ENCODE measurements at regions not wholly inside any gene's neighbourhood (a gene's known extent, or its start where the extent isn't known, plus 50 kb on each side); places are given as distances from the start of the nearest gene placed in this dataset.
"Not testable (repeated sequence)": the region's sequence is repeated elsewhere in the genome, so short reads cannot be mapped to it uniquely, and the experiment has no call there.

DNA sequence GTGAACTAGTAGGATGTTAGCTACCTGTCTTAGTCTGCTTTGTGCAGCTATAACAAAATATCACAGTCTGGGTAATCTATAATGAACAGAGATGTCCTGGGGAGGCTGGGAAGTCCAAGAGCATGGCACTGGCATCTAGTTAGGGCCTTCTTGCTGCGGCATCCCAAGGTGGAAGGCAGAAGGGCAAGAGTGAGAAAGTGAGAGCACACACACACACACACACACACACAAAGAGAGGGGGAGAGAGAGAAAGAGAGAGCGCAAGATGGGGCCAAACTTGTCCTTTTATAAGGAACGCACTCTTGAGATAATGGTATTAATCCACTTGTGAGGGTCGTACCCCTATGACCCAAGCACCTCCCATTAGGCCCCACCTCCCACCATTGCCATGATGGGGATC is 4423.6 kb upstream of the TPTE start:
- H3K4me3 ChIP-seq, H3K36me3 ChIP-seq, H3K27me3 ChIP-seq, DNase-seq, H3K4me1 ChIP-seq, H3K9me3 ChIP-seq: not testable (repeated sequence)
- peak overlapping the region in 2 of 4 donors; percentile 42 to 77 for H3K27ac ChIP-seq

DNA sequence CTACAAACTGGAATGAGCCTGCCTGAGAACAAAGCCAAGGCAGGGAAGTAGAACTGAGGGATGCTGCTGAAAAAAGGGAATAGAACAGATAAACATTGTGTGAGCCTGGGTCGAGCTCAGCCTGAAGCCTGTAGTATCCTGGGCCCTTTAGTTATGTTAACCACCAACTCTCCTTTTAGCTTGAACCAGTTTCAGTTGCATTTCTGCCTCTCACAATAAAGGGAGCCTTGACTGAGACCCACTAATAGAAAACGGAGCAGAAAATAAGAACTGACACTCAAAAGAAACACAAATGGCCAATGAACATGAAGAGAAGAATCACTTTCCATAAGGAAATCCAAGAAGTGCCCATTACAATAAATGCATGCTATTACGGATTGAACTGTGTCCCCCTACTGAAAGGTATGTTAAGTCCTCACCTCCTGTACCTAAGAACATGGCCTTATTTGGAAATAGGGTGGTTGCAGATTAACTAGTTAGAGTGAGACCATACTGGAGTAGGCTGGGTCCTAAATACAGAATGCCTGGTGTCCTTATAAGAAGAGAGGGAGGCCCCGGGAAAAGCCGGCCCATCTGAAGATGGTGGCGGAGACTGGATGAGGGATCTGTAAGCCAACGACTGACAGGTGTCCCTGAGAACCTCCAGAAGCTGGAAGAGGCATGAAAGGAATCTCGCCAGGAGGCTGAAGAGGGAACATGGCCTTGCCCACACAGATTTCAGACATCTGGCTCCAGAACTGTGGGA is 4423.0 kb upstream of the TPTE start:
- DNase-seq: peak in 1 of 3 donors; percentile 46
- peak overlapping the region in 1 of 4 donors; percentile 77 for H3K27ac ChIP-seq

DNA sequence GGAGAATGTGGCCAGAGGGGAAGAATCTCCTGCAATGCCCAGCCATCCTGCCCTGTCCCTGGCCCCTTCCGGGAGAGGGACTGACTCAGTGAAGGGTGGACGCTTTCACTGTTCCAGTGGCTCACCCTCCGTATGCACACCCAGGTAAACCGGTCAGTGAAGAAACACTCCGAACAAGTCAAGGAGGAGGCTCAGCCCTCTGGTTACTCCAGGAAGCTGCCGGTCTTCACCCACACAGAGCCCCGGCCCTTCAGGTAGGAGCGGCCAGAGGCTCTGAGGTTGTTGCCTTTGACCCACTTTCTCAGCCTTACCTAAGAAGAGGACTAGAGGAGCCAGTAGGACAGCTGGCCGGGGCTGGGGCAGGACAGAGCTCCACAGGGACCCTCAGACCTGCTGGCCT is 4419.8 kb upstream of the TPTE start:
- not testable (repeated sequence) for H3K36me3 ChIP-seq

More for the DNA sequence above, 4423.0 kb upstream of the TPTE start:
- not testable (repeated sequence) for H3K27me3 ChIP-seq, H3K4me3 ChIP-seq, H3K36me3 ChIP-seq, H3K4me1 ChIP-seq, H3K9me3 ChIP-seq
- TF ChIP-seq, protein P1, sequence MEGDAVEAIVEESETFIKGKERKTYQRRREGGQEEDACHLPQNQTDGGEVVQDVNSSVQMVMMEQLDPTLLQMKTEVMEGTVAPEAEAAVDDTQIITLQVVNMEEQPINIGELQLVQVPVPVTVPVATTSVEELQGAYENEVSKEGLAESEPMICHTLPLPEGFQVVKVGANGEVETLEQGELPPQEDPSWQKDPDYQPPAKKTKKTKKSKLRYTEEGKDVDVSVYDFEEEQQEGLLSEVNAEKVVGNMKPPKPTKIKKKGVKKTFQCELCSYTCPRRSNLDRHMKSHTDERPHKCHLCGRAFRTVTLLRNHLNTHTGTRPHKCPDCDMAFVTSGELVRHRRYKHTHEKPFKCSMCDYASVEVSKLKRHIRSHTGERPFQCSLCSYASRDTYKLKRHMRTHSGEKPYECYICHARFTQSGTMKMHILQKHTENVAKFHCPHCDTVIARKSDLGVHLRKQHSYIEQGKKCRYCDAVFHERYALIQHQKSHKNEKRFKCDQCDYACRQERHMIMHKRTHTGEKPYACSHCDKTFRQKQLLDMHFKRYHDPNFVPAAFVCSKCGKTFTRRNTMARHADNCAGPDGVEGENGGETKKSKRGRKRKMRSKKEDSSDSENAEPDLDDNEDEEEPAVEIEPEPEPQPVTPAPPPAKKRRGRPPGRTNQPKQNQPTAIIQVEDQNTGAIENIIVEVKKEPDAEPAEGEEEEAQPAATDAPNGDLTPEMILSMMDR (IDR thresholded peaks at IDR 0.05): peak in 1 of 6 experiments; percentile 18

DNA sequence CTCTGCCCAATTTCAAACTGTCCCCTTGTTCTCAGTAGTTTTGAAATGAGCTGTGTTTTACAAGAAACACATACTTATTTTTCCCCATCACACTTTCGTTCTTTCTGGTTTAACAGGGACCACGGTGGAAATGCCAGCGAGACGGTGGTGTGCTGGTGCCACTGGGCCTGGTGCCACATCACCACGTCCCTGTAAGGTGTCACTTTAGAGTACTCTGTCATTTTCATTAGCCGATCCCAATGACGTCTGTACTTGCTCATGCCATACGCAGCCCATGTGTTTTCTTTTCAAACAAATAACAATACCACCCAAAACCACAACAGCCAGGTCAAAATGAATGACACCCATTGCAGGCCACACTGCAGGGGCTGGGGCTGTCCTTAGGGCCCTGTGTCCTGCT is 4416.8 kb upstream of the TPTE start:
- not testable (repeated sequence) for H3K4me3 ChIP-seq, H3K4me1 ChIP-seq, DNase-seq, H3K27me3 ChIP-seq, H3K36me3 ChIP-seq, H3K9me3 ChIP-seq, H3K27ac ChIP-seq

More for the DNA sequence above, 4419.8 kb upstream of the TPTE start:
- not testable (repeated sequence) for H3K27me3 ChIP-seq, H3K4me1 ChIP-seq, H3K27ac ChIP-seq, H3K4me3 ChIP-seq, H3K9me3 ChIP-seq, DNase-seq

DNA sequence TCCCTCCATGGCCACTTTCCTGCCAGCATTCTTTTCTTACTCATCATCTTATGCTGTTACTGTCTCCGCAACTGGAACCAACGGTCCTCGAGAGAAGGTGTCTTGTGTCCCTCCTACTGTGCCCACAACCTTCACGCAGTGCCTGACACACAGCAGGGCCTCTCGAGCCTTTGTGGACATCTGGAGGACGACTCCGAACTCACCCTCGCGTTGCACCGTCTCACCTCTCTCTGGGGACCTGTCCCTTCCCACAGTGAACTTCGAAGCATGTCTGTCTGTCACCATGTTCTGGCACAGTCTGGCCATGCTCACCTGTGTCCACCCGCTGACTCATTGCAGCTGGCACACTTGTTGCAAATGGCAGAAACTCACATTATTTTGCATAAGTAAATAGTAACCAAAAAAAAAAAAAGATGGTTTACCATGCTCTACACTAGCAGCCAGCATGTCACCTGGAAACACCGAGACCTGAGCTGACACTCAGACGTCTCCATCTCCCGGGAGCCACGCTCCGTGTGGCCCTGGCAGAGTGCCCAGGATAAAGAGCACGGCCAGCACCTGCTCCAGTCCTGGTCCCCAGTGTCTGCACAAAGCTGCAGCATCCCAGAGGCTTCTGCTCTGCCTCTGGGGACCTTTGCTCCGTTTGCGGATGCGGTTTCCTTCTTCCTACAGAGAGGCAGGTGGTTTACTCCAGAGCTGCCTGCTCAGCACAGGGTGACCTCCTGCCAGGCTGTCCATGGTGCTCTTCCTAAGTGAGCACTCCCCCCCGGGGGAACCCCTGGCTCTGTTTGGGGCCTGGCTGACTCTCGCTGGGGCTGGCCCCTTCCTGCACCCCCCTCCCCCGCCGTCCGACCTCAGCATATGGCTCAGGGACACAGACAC is 4414.5 kb upstream of the TPTE start:
- not testable (repeated sequence) for H3K4me3 ChIP-seq, H3K36me3 ChIP-seq, H3K4me1 ChIP-seq, H3K27ac ChIP-seq, H3K27me3 ChIP-seq, H3K9me3 ChIP-seq
- DNase-seq: peak in 2 of 3 donors; percentile 15 to 45

DNA sequence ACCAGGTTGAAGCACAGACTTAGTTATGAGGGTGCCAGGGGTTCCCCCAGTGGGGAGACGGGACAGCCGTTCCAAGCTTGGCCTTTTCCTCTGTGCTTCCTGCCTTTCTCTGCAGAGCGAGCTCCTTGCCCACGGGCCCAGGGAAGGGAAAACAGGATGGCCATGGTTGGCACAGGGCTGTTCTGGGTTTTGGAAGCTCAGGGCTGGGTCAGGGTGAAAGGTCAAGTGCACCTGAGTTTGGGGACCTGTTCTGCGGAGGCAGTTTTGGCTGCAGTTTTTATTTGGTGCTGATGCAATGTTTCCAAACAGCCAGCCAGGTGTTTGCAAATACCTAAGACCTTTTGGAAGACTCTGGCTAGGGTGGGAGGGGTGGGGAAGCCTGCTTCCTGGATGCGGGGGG is 4412.5 kb upstream of the TPTE start:
- H3K4me1 ChIP-seq, DNase-seq, H3K36me3 ChIP-seq: not testable (repeated sequence)

DNA sequence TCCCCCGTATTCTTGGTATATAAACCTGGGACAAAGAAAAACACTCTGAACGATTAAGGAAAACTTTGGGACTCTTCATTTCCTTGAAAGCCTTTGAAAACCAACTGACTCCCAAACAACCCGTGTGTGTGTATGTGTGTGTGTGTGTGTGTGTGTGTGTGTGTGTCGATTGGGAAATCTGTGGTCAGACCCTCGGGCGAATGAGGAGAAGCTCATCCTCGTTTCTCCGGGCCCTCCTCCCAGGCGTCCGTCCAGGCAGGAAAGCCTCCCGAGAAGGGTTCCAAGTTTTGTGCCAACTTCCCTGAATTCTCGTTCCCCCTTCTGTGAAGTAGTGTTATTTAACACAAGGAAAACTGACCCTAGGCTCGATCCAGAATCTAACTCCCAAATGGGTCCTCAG is 4411.6 kb upstream of the TPTE start:
- H3K27ac ChIP-seq, H3K27me3 ChIP-seq, H3K4me3 ChIP-seq, H3K4me1 ChIP-seq, H3K9me3 ChIP-seq, H3K36me3 ChIP-seq: not testable (repeated sequence)
- DNase-seq: peak; percentile 15 to 59 (median 16)

More for the DNA sequence above, 4412.5 kb upstream of the TPTE start:
- H3K27ac ChIP-seq, H3K4me3 ChIP-seq, H3K27me3 ChIP-seq, H3K9me3 ChIP-seq: not testable (repeated sequence)

DNA sequence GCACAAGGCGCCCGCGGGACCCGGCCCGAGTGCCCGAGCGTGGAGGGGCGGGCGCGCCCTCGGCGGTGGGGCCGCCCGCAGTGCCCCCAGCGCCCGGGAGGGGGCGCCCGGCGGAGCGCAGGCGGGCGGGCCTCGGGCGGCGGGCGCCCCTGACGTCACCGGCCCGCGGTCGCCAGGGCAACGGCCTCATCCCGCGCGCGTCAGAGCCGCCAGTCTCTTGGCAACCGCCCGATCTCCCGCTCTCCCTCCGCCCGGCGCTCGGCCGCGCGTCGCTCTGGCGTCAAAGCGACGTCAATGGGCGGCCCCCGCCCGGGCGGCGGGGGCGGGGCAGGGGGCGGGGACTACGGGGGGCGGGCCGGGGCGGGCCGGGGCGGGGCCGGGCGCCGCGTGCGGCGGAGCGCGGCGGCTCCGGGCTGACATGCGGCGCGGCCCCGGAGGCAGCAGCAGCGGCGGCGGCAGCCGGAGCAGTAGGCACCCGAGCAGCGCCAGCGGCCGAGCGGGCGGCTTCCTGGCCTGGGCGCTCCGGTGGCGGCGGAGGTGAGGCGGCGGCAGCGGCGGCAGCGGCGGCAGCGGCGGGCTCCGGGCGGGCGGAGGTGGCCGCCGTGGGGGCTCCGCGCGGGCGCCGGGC is 4410.6 kb upstream of the TPTE start:
- DNase-seq, H3K27me3 ChIP-seq, H3K9me3 ChIP-seq, H3K27ac ChIP-seq, H3K4me1 ChIP-seq, H3K36me3 ChIP-seq: not testable (repeated sequence)
- H3K4me3 ChIP-seq: peak overlapping the region in 1 of 4 donors; percentile 48

DNA sequence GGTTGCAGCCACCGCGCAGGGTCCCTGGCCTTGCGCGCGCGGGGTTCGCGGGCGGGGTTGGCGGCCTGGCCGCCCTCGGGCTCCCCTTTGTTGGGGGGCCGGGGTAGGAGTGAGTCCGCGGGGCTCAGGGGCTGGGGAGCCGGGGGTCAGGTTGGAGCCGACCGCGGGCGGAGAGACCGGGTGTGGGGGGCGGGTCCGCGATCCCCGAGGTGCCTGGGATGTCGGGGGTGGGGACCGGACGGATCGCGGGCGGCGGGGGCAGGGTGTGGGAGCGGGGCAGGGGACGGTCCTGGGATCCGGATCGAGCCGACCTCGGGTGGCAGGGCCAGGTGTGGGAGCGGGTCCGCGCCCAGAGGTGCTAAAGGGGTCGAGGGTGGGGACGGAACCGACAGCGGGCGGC is 4410.0 kb upstream of the TPTE start:
- not testable (repeated sequence) for H3K27me3 ChIP-seq, H3K4me1 ChIP-seq, H3K36me3 ChIP-seq, H3K9me3 ChIP-seq
- DNase-seq: peak in 1 of 3 donors; percentile 47
- peak overlapping the region in 3 of 4 donors; percentile 39 to 52 (median 48) for H3K4me3 ChIP-seq
- H3K27ac ChIP-seq: peak overlapping the region in 1 of 4 donors; percentile 64

DNA sequence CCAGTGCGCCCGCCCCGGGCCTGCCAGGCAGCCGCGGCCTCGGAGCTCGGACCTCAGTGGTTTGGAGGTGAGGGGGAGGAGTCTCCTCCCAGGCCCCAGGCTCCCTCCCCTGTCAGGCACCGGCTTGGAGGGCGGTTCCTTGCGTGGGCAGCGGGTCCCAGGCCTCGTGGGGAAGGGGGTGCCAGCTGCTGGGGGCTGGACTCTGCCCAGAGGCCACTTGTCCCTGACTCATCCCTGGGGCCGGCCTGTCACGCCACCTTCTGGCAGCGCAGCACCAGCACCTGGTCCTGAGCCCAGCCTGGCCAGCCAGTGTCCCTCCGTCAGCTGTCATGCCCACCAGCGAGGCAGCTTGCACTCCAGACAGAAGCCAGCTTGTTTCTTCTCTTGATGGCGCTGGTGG is 4403.0 kb upstream of the TPTE start:
- H3K27me3 ChIP-seq, H3K9me3 ChIP-seq, H3K4me1 ChIP-seq, H3K36me3 ChIP-seq, H3K27ac ChIP-seq, H3K4me3 ChIP-seq: not testable (repeated sequence)
- DNase-seq: peak in 2 of 3 donors; percentile 2 to 40

DNA sequence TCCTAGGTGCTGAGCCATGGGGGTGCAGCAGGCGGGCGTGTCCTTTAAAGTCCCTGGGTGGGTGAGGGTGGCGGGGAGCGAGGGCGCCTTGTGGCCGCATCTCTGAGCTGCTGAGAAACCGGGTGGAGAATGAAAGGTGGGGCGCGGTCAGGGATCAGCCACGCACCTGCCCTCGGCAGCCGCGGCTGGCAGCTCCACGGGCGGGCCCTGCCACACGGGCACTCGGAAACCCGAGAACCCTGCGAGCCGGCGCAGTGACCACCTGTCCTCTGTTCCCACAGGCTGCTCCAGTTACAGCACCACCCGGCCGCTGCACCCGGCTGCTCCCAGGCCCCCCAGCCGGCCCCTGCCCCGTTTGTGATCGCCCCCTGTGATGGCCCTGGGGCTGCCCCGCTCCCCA is 4400.5 kb upstream of the TPTE start:
- H3K27me3 ChIP-seq, H3K4me1 ChIP-seq, H3K36me3 ChIP-seq, H3K9me3 ChIP-seq, H3K4me3 ChIP-seq, DNase-seq, H3K27ac ChIP-seq: not testable (repeated sequence)

DNA sequence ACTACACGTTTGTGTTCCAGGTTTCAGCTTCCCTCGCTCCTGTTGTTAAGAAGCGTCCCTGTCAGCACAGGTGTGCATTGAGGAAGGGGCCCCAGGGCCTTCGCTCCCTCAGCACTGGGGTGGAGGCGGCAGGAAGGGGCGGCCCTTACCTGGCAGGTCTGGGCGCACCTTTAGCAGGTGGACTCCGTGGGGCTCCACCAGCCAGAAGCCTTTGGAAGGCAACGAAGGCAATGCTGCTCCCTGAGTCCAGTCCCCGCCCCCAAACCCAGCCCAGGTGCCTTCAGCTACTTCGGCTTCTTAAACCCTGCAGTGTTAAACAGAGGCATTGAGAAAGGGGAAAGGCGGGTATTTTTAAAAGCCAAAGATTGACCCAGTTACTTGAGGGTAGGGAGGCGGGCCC is 4398.8 kb upstream of the TPTE start:
- not testable (repeated sequence) for H3K27ac ChIP-seq, H3K36me3 ChIP-seq, H3K4me1 ChIP-seq, H3K4me3 ChIP-seq, H3K9me3 ChIP-seq, H3K27me3 ChIP-seq
- DNase-seq: peak in 1 of 3 donors; percentile 29

DNA sequence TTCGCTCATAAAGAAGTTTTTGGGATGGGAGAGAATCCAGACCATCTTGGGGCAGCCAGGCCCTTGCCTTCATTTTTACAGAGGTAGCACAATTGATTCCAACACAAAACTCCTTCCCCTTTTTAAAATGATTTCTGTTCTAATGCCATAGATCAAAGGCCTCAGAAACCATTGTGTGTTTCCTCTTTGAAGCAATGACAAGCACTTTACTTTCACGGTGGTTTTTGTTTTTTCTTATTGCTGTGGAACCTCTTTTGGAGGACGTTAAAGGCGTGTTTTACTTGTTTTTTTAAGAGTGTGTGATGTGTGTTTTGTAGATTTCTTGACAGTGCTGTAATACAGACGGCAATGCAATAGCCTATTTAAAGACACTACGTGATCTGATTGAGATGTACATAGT is 4398.2 kb upstream of the TPTE start:
- H3K27ac ChIP-seq, H3K4me1 ChIP-seq, DNase-seq, H3K27me3 ChIP-seq, H3K9me3 ChIP-seq, H3K36me3 ChIP-seq, H3K4me3 ChIP-seq: not testable (repeated sequence)
